Gastroesophageal sphincter (tissue), 4 donors: ENCODE measurements at regions not wholly inside any gene's neighbourhood (a gene's known extent, or its start where the extent isn't known, plus 50 kb on each side); places are given as distances from the start of the nearest gene placed in this dataset.
"Not testable (repeated sequence)": the region's sequence is repeated elsewhere in the genome, so short reads cannot be mapped to it uniquely, and the experiment has no call there.

Experiments
- ATAC-seq: fragments of 150-250 bp; one replicate; pipeline ENCODE4 v1.9.1; 2016; ENCODE audit warnings: mild to moderate bottlenecking, moderate library complexity
- H3K27ac ChIP-seq, 4 donors: fragments of 200-600 bp; sonication (generic) in 3 of 4; 1 replicate in 3 of 4; 2 replicates in 1 of 4; pipeline ENCODE4 v1.5.1; 2016 to 2019
- H3K27me3 ChIP-seq: fragments of 200-600 bp; sonication (generic); one replicate; pipeline ENCODE4 v1.5.1; 2019
- H3K36me3 ChIP-seq, 2 donors: fragments of 200-600 bp; sonication (generic); one replicate each; pipeline ENCODE4 v1.5.1; 2019; ENCODE audit warnings: control low read depth in 1 of 2
- H3K4me1 ChIP-seq, 3 donors: fragments of 200-600 bp; sonication (generic); 1 replicate in 2 of 3; 2 replicates in 1 of 3; pipeline ENCODE4 v1.5.1; 2016 to 2019; ENCODE audit warnings: control low read depth in 2 of 3
- H3K4me3 ChIP-seq, 2 donors: fragments of 200-600 bp; sonication (generic); one replicate each; pipeline ENCODE4 v1.5.1; 2019; ENCODE audit warnings: mild to moderate bottlenecking in 1 of 2, moderate library complexity in 1 of 2
- H3K9me3 ChIP-seq, 3 donors: fragments of 200-600 bp; sonication (generic); one replicate each; pipeline ENCODE4 v1.5.1; 2017 to 2019; ENCODE audit warnings: control low read depth in 2 of 3
- EP300 ChIP-seq: sonication (generic); formaldehyde crosslinking; IDR thresholded peaks from one replicate; pipeline ENCODE4 v1.6.1; 2017; ENCODE audit warnings: antibody characterized with exemption, mild to moderate bottlenecking
- POLR2A ChIP-seq, 2 donors: fragments of 450-650 bp; IDR thresholded peaks; one replicate each; pipeline ENCODE4 v1.6.1; 2017; ENCODE audit warnings: antibody characterized with exemption in 2 of 2, mild to moderate bottlenecking in 2 of 2, moderate library complexity in 1 of 2
- POLR2AphosphoS5 ChIP-seq: sonication (generic); formaldehyde crosslinking; IDR thresholded peaks from one replicate; pipeline ENCODE4 v1.6.1; 2017; ENCODE audit warnings: antibody characterized with exemption
- WGBS, 2 donors: methylation state at CpG; one replicate each; pipeline ENCODE4 v1.1.5; 2018; ENCODE audit warnings: low coverage in 1 of 2; 5-methylcytosine and 5-hydroxymethylcytosine counted together
- TF ChIP-seq, protein P1 (sequence below), 4 experiments: fragments of 200-600 bp in 2 of 4; fragments of 450-650 bp in 2 of 4; sonication (generic) in 1 of 4; IDR thresholded peaks; one replicate each; pipeline ENCODE4 v1.5.1; 2017 to 2019; ENCODE audit warnings: antibody characterized with exemption in 4 of 4, mild to moderate bottlenecking in 2 of 4, moderate library complexity in 2 of 4

DNA sequence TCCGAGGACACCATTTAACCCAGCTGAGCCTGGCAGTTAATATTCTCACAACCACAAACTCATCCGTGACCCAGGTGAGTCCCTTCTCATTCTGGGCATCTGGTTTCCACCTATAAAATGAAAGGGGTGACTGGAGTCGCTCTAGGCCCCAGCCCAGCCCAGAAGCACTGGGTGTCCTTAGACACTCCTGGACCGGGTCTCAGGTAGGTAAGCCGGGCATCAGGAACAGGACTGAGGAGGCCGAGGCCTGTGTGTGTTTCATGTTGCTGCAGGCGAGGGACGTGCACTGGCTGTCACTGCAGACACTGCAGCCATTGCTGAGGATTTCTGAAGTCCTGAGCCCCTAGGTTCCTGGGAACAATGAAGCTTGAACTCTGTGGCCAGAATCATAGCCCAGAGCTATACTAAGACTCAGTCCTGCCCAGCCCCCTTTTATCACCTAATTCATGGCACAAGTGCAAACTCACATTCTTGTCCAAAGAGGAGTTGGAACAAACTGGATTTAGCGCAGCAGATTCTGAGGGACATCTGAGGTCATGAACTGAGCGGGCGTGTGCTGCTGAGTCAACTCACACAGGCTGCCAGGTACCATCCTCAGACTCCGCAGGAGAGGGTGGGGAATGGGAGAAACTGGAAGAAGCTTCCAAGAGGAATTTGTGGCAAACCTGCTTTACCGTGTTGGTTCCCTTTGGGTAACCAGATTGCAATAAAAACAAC is 184.9 kb downstream of the FAM43A start:
- Histone ChIP-seq H3K27ac (peak overlapping the region in 3 of 4 donors; percentile 51 to 71 (median 59)), H3K9me3 (peaks cover 0 to 6% (median 0%) of the 10 kb centered on the region in 3 donors), H3K27me3 (no peaks in the 10 kb centered on the region), H3K4me3 (no peak overlapping the region), H3K36me3 (no peaks in the 10 kb centered on the region), H3K4me1 (peaks cover 0 to 31% (median 22%) of the 10 kb centered on the region in 3 donors)
- TF ChIP-seq, protein P1, sequence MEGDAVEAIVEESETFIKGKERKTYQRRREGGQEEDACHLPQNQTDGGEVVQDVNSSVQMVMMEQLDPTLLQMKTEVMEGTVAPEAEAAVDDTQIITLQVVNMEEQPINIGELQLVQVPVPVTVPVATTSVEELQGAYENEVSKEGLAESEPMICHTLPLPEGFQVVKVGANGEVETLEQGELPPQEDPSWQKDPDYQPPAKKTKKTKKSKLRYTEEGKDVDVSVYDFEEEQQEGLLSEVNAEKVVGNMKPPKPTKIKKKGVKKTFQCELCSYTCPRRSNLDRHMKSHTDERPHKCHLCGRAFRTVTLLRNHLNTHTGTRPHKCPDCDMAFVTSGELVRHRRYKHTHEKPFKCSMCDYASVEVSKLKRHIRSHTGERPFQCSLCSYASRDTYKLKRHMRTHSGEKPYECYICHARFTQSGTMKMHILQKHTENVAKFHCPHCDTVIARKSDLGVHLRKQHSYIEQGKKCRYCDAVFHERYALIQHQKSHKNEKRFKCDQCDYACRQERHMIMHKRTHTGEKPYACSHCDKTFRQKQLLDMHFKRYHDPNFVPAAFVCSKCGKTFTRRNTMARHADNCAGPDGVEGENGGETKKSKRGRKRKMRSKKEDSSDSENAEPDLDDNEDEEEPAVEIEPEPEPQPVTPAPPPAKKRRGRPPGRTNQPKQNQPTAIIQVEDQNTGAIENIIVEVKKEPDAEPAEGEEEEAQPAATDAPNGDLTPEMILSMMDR (IDR thresholded peaks at IDR 0.05): no peak
- no peak for TF ChIP-seq EP300
- no peak for TF ChIP-seq POLR2AphosphoS5
- TF ChIP-seq POLR2A (IDR thresholded peaks at IDR 0.05): no peak
- 20 to 52% methylated on average over 2 to 7 of the region's 13 CpGs for WGBS, 2 donors
- ATAC-seq: no peak

DNA sequence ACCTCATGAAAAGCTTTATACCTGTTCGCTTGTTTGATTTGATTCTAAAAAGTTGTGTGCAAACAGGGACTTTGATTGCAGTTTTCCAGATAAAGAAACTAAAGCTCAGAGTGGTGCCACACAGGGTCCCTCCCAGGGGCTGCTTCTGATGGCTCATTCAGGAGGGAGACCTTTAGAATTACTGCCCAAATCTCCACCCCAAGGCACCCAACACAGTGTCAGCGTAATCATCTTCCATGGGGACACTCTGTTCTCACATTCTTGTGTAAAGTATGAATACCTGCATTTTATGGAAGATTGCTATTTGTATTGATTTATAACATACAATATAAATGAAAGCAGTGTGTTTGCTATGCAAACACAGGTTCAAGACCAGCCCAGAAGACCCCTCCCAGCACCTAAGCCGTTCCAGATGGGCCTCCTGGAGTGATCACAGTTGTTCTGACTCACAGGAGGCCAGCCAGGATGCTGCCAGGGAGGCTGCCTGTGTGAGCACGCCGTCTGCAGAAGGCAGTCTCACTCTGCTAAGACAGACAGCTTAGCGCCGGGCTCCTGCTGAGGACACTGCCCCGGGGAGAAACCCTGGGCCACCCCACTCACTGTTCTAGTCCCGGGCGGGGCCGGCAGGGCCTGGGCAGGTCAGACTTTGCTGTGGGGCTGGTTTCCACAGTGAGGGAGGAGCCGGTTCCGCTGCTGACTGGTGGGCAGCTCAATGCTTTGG is 185.6 kb downstream of the FAM43A start:
- 38 to 48% methylated on average over 2 to 4 of the region's 13 CpGs for WGBS, 2 donors
- H3K27ac ChIP-seq: peak overlapping the region in 3 of 4 donors; percentile 51 to 71 (median 59)
- peak; percentile 71 for ATAC-seq

GRCh38 chr3:194871864-194872668 is 186.4 kb downstream of the FAM43A start:
- H3K4me1 ChIP-seq: peaks cover 0 to 40% (median 28%) of the 10 kb centered on the region in 3 donors
- H3K27ac ChIP-seq: peak overlapping the region in 3 of 4 donors; percentile 51 to 71 (median 59)
- TF ChIP-seq EP300 (no peak), POLR2A (IDR thresholded peaks at IDR 0.05) (no peak), POLR2AphosphoS5 (no peak)
- TF ChIP-seq, protein P1 (IDR thresholded peaks at IDR 0.05): no peak
- H3K9me3 ChIP-seq: peaks cover 0 to 6% (median 0%) of the 10 kb centered on the region in 3 donors
- H3K4me3 ChIP-seq: no peak overlapping the region
- 78 to 88% methylated on average over 7 to 13 of the region's 14 CpGs for WGBS, 2 donors
- H3K27me3 ChIP-seq: no peaks in the 10 kb centered on the region
- ATAC-seq: peak; percentile 32
- no peaks in the 10 kb centered on the region for H3K36me3 ChIP-seq

More for the DNA sequence above, 185.6 kb downstream of the FAM43A start:
- H3K4me1 ChIP-seq: peaks cover 0 to 33% (median 22%) of the 10 kb centered on the region in 3 donors
- no peaks in the 10 kb centered on the region for H3K27me3 ChIP-seq
- H3K4me3 ChIP-seq: no peak overlapping the region
- H3K9me3 ChIP-seq: peaks cover 0 to 6% (median 0%) of the 10 kb centered on the region in 3 donors
- H3K36me3 ChIP-seq: no peaks in the 10 kb centered on the region
- TF ChIP-seq EP300: no peak
- TF ChIP-seq POLR2AphosphoS5: peak; percentile 23

DNA sequence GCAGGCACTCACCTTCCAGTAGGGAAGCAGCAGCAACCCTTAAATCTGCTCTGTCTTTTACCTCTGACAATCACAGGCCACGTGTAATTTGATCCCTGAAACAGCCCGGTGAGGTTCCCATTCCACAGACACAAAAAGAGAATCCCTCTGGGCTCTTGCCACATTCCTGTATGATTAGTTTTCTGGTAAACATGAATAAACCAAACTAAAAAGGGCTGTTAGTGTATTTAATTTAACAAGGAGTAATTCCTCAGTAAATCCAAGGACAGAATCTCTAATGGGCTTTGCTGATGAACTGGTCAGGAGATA is 186.9 kb downstream of the FAM43A start:
- H3K9me3 ChIP-seq: peaks cover 0 to 6% (median 0%) of the 10 kb centered on the region in 3 donors
- H3K27ac ChIP-seq: peak overlapping the region in 1 of 4 donors; percentile 51
- TF ChIP-seq POLR2AphosphoS5 (no peak), EP300 (no peak), POLR2A (IDR thresholded peaks at IDR 0.05) (no peak)
- TF ChIP-seq, protein P1 (IDR thresholded peaks at IDR 0.05): no peak
- peaks cover 0 to 46% (median 30%) of the 10 kb centered on the region in 3 donors for H3K4me1 ChIP-seq
- no peak overlapping the region for H3K4me3 ChIP-seq
- no peaks in the 10 kb centered on the region for H3K36me3 ChIP-seq
- ATAC-seq: no peak
- WGBS, 2 donors: 20 to 31% methylated on average over 2 of the region's 2 CpGs
- no peaks in the 10 kb centered on the region for H3K27me3 ChIP-seq

- not testable (repeated sequence) for H3K27ac ChIP-seq, H3K4me3 ChIP-seq, ATAC-seq, H3K27me3 ChIP-seq, H3K9me3 ChIP-seq, H3K36me3 ChIP-seq
- 94 to 96% methylated on average over 4 to 9 of the region's 10 CpGs for WGBS, 2 donors
- H3K4me1 ChIP-seq: peaks cover 0 to 48% (median 30%) of the 10 kb centered on the region in 3 donors
These were observed 187.8 kb downstream of the FAM43A start for GRCh38 chr3:194873474-194873873.
